ENCODE measurements at regions not wholly inside any gene's neighbourhood (a gene's known extent, or its start where the extent isn't known, plus 50 kb on each side); places are given as distances from the start of the nearest gene placed in this dataset.

GRCh38 chr4:55747793-55748192 is 71.8 kb upstream of the EXOC1L start:
- TF ChIP-seq CTCF (conservative IDR thresholded peaks at IDR 0.05 in 1 of 2, IDR thresholded peaks at IDR 0.05 in 1 of 2; ENCODE audit: low read depth in 1 of 2, low read length in 2 of 2) (no peak), EZH2 (IDR thresholded peaks at IDR 0.05; ENCODE audit: low read length, missing control alignments) (no peak)
